ENCODE measurements at regions not wholly inside any gene's neighbourhood (a gene's known extent, or its start where the extent isn't known, plus 50 kb on each side); places are given as distances from the start of the nearest gene placed in this dataset.

DNA sequence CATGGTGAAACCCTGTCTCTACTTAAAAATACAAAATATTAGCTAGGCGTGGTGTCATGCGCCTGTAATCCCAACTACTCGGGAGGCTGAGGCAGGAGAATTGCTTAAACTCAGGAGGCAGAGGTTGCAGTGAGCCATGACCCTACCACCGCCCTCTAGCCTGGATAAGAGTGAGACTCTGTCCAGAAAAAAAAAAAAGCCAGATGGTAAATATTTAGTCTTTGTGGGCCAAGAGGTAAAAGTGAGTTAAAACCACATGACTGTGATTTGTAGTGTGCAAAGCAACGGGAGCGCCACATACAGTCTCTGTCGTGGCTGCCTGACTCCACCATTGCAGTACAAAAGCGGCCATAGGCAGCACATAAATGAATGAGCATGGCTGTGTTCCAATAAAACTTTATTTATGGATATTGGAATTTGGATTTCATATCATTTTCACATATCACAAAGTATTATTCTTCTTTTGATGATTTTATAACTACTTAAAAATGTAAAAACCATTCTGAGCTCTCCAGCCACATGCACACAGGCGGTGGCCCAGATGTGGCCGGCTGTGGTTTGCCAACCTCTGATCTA is 51.8 kb upstream of the CASZ1 start:
- Histone ChIP-seq H3K4me1 (no peaks in the 10 kb centered on the region), H3K9me3 (no peaks in the 10 kb centered on the region), H3K4me3 (no peak overlapping the region), H3K27ac (no peak overlapping the region), H3K36me3 (no peaks in the 10 kb centered on the region), H3K27me3 (no peaks in the 10 kb centered on the region)
- intact Hi-C loops (cut with DNase I), result no loop called here
- TF ChIP-seq POLR2AphosphoS5 (IDR thresholded peaks at IDR 0.05; ENCODE audit: insufficient read depth in 1 of 2, low read depth in 1 of 2) (no peak), POLR2A (IDR thresholded peaks at IDR 0.05) (no peak)
- TF ChIP-seq, protein P1, sequence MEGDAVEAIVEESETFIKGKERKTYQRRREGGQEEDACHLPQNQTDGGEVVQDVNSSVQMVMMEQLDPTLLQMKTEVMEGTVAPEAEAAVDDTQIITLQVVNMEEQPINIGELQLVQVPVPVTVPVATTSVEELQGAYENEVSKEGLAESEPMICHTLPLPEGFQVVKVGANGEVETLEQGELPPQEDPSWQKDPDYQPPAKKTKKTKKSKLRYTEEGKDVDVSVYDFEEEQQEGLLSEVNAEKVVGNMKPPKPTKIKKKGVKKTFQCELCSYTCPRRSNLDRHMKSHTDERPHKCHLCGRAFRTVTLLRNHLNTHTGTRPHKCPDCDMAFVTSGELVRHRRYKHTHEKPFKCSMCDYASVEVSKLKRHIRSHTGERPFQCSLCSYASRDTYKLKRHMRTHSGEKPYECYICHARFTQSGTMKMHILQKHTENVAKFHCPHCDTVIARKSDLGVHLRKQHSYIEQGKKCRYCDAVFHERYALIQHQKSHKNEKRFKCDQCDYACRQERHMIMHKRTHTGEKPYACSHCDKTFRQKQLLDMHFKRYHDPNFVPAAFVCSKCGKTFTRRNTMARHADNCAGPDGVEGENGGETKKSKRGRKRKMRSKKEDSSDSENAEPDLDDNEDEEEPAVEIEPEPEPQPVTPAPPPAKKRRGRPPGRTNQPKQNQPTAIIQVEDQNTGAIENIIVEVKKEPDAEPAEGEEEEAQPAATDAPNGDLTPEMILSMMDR (IDR thresholded peaks at IDR 0.05), result no peak
- no peak for DNase-seq (ENCODE audit: extremely low spot score in 2 of 2)

DNA sequence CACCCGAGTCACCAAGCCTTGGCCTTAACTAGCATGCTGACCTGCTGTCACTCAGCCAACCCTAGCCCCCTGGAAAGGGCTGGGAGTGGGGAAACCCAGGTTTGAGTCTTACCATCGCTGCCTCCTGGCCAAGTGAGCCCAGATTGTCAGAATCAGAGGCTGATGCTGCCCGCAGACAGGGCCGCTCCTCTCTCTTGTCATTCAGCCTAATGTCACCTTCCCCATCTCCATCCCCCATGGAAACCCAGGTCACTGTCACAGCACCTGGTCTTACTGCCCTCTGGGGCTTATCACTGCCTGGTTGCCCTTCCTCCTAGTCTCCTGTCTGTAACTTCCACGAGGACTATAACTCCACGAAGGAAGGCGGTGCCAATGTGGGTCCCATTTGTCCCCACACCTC is 53.6 kb upstream of the CASZ1 start:
- H3K4me1 ChIP-seq, result no peaks in the 10 kb centered on the region
- no peaks in the 10 kb centered on the region for H3K9me3 ChIP-seq
- no peak for TF ChIP-seq POLR2A (IDR thresholded peaks at IDR 0.05)
- TF ChIP-seq POLR2AphosphoS5 (IDR thresholded peaks at IDR 0.05; ENCODE audit: insufficient read depth in 1 of 2, low read depth in 1 of 2), result no peak
- TF ChIP-seq, protein P1 (IDR thresholded peaks at IDR 0.05), result no peak
- no peak overlapping the region for H3K4me3 ChIP-seq
- H3K36me3 ChIP-seq, result no peaks in the 10 kb centered on the region
- H3K27me3 ChIP-seq, result no peaks in the 10 kb centered on the region
- DNase-seq (ENCODE audit: extremely low spot score in 2 of 2), result no peak
- no peak overlapping the region for H3K27ac ChIP-seq
- intact Hi-C loops (cut with DNase I), result no loop called here

DNA sequence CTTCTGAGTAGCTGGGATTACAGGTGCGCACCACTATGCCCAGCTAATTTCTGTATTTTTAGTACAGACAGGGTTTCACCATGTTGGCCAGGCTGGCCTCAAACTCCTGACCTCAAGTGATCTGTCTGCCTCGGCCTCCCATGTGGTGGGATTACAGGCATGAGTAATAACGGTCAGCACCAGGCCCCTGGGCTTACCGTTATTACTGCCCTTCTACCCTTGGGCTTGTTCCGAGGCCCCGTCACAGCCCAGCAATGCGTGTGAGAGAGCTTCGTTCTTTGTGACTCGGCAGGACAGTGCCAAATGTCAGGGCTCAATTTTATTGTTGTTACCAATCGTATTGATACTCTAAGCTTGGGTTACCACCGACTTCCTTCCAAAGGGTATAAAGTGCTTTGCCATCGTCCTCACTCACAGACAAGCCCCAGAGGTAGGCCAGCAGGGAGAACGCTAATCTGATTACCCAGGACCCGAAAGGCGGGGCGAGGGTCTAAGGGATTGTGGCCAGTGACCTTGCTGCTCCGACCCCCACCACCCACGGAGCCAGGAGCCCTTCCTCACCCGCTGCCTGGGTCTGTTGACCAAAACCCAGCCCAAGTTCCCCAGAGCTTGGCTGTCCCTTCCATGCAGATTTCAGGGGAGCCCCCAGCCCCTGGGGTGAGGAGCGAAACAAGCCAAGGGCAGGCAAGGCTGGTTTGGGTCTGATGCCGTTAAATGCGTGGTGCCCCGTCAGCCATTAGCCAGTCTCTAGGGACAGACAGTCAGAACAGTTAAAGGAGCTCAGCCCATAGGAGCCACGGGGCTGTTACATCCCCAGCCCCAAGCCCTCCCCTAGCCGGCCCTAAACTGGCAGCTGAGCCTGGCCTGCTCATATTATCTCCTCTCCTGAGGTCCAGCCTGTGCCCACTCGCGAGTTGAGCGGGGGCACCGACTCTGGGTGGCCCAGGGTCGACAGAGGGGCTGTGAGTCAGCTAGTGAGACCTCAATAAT is 54.9 kb upstream of the CASZ1 start:
- Histone ChIP-seq H3K27me3 (no peaks in the 10 kb centered on the region), H3K36me3 (no peaks in the 10 kb centered on the region), H3K4me1 (no peaks in the 10 kb centered on the region), H3K27ac (no peak overlapping the region), H3K4me3 (no peak overlapping the region), H3K9me3 (no peaks in the 10 kb centered on the region)
- intact Hi-C loops (cut with DNase I), result no loop called here
- no peak for DNase-seq (ENCODE audit: extremely low spot score in 2 of 2)
- TF ChIP-seq, protein P1 (IDR thresholded peaks at IDR 0.05), result no peak
- TF ChIP-seq POLR2A (IDR thresholded peaks at IDR 0.05), result no peak
- no peak for TF ChIP-seq POLR2AphosphoS5 (IDR thresholded peaks at IDR 0.05; ENCODE audit: insufficient read depth in 1 of 2, low read depth in 1 of 2)

DNA sequence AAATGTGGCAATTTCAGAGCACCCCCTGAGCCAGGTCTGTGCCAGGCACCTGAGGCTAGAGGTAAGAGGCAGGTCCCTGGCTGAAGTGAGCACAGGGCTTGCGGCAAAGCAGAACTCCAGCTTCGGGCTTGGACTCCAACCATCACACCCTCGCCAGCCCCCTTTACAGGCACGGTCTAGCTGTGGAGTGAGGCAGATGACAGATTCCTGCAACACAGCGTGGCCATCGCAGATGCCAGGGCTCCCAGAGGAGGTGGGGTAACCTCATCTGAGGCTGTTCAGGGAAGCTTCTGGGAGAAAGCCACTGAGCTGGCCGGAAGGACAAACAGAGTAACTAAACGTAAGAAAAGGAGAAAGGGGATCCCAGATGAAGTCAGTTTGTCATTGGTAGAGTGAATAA is 55.6 kb upstream of the CASZ1 start:
- no peaks in the 10 kb centered on the region for H3K27me3 ChIP-seq

More for the DNA sequence above, 55.6 kb upstream of the CASZ1 start:
- Histone ChIP-seq H3K36me3 (no peaks in the 10 kb centered on the region), H3K27ac (no peak overlapping the region), H3K4me1 (no peaks in the 10 kb centered on the region), H3K9me3 (no peaks in the 10 kb centered on the region), H3K4me3 (no peak overlapping the region)
- DNase-seq (ENCODE audit: extremely low spot score in 2 of 2), result no peak
- intact Hi-C loops (cut with DNase I), result no loop called here
- no peak for TF ChIP-seq POLR2A (IDR thresholded peaks at IDR 0.05)
- no peak for TF ChIP-seq POLR2AphosphoS5 (IDR thresholded peaks at IDR 0.05; ENCODE audit: insufficient read depth in 1 of 2, low read depth in 1 of 2)
- TF ChIP-seq, protein P1 (IDR thresholded peaks at IDR 0.05), result no peak

Measured in vagina (tissue), 2 donors.